ENCODE measurements at regions not wholly inside any gene's neighbourhood (a gene's known extent, or its start where the extent isn't known, plus 50 kb on each side); places are given as distances from the start of the nearest gene placed in this dataset.
"Not testable (repeated sequence)": the region's sequence is repeated elsewhere in the genome, so short reads cannot be mapped to it uniquely, and the experiment has no call there.

DNA sequence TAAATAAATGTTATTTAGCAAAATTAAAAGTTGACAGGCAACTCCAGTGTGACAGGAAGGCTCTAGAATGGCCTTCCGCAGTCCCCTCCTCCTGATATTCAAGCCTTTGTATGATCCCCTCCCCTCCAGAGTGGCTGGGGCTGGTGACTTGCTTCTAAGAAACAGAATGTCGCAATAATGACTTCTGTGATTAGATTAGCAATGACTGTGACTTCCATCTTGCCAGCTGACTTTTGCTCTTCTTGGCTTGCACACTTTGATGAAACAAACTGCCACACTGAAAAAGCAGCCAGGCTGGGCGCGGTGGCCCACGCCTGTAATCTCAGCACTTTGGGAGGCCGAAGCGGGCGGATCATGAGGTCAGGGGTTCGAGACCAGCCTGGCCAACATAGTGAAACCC lies 106.5 kb upstream of the LARP1 start:
- TF ChIP-seq POLR2A (IDR thresholded peaks at IDR 0.05; ENCODE audit: low read depth, low read length) (no peak), TAF1 (IDR thresholded peaks at IDR 0.05; ENCODE audit: borderline replicate concordance, low read depth, low read length) (no peak), POLR2AphosphoS5 (IDR thresholded peaks at IDR 0.05; ENCODE audit: low read depth, low read length) (no peak)
- no peak for DNase-seq (ENCODE audit: insufficient read length)
- no peak for FAIRE-seq

DNA sequence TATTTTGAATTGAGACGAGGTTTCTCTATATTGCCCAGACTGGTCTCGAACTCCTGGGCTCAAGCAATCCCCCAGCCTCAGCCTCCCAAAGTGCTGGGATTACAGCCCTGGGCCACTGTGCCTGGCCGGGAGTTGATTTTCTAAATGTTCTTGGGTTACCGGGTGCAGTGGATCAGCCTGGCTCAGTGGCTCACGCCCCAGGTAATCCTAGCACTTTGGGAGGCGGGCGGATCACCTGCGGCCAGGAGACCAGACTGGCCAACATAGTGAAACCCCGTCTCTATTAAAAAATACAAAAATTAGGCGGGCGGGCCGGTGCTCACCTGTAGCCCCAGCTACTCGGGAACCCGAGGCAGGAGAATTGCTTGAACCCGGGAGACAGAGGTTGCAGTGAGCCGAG lies 106.9 kb upstream of the LARP1 start:
- no peak for DNase-seq (ENCODE audit: insufficient read length)
- TF ChIP-seq POLR2A (IDR thresholded peaks at IDR 0.05; ENCODE audit: low read depth, low read length) (no peak), TAF1 (IDR thresholded peaks at IDR 0.05; ENCODE audit: borderline replicate concordance, low read depth, low read length) (no peak), POLR2AphosphoS5 (IDR thresholded peaks at IDR 0.05; ENCODE audit: low read depth, low read length) (no peak)
- FAIRE-seq, result no peak

DNA sequence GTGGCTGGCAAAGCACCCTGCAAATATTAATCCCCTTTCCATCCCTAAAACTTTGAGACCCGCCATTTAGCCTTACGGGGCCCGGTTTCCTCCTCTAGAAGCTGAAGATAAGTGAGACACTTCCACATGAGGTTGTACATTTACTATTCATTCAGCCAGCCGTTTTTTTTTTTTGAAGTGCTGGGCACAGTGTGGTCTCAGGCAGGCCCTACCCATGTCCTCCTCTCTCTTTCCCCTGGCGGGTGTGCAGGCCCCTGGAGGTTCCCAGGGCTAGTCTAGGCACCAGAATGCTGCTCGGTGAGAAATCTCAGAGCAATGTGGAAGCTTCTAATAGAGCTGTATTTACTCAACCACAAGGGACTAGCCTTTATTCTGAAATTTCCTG lies 107.4 kb upstream of the LARP1 start:
- DNase-seq (ENCODE audit: insufficient read length), result no peak
- FAIRE-seq, result no peak
- TF ChIP-seq TAF1 (IDR thresholded peaks at IDR 0.05; ENCODE audit: borderline replicate concordance, low read depth, low read length) (no peak), POLR2A (IDR thresholded peaks at IDR 0.05; ENCODE audit: low read depth, low read length) (no peak), POLR2AphosphoS5 (IDR thresholded peaks at IDR 0.05; ENCODE audit: low read depth, low read length) (no peak)

DNA sequence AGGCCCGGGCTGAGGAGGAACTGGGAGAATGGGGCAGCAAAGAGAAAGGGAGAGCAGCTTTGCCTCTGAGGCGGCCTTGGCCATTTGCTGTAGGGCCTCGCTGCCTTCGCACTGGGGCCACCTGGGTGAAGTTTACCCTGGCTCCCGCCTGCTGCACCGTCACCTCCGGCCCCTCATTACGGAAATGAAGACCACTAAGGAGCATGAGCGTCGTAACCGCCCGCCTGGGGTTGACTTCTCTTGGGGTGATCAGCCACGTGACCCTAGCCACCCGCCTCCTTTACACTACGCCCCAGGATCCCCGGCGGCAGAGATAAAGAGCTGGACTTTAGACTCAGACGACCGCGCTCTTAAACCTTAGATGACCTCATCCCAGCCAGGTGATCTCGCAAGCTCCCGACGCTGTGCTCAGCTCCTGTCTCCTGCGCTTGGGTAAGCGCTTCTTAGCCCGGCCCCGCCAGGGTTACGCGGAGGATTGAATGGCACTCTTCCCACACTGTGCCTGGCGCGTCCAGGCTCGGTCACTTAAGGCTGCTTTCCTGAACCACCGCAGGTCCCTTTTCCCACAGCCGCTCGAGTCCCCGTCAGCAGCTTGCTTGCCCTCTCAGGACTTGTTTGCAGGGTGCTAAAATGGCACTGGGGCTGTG lies 107.9 kb upstream of the LARP1 start:
- DNase-seq (ENCODE audit: insufficient read length), result peak; percentile 46
- FAIRE-seq, result peak; percentile 61
- TF ChIP-seq POLR2AphosphoS5 (IDR thresholded peaks at IDR 0.05; ENCODE audit: low read depth, low read length), result no peak
- no peak for TF ChIP-seq TAF1 (IDR thresholded peaks at IDR 0.05; ENCODE audit: borderline replicate concordance, low read depth, low read length)
- no peak for TF ChIP-seq POLR2A (IDR thresholded peaks at IDR 0.05; ENCODE audit: low read depth, low read length)

DNA sequence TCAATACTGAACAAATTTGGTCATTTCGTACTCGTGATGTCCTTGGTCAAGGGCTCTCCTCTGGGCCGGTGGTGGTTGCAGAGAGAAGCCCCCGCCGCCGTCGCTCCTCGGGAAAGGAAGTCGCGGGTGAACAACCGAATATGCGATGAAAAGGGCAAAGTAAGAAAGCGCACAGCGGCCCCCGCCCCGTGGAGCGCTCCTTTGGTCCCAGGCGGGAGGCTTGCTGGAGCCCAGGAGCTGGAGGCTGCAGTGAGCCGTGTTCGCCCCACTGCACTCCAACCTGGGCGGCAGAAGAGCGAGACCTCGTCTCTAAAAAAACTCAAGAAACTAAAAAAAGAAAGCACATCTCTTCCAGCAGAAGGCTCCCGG lies 108.4 kb upstream of the LARP1 start:
- FAIRE-seq (no peak), DNase-seq (ENCODE audit: insufficient read length) (no peak)

DNA sequence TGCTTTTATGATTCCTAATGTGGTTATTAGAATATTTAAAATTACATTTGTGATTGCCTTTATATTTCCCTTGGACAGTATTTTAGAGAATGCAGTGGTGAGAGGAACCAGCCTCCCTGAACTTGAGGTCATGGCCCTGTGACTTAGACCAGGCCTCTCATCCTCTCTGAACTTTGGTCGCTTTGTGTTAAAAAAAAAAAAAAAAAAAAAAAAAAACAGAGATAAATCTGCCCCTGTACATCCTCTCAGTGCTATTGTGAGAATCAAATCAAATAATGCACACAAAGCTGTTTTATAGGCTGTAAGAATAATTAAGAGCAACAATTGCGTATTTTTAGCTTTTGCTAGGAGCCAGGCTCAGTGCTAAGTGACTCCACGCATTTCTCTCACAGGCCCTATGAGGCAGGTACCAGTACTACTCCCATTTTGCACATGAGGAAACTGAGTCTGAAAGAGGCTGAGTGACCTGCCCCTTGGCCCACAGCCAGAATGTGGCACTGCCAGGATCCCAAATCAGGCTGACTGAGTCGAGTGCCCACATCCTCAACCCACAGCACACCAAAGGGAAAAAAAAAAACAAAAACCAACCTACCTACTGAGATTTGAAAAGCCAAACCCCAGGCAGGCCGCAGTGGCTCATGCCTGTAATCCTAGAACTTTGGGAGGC lies 110.3 kb upstream of the LARP1 start:
- DNase-seq (ENCODE audit: insufficient read length) (no peak), FAIRE-seq (no peak)
- TF ChIP-seq TAF1 (IDR thresholded peaks at IDR 0.05; ENCODE audit: borderline replicate concordance, low read depth, low read length), result no peak
- TF ChIP-seq POLR2AphosphoS5 (IDR thresholded peaks at IDR 0.05; ENCODE audit: low read depth, low read length), result no peak
- no peak for TF ChIP-seq POLR2A (IDR thresholded peaks at IDR 0.05; ENCODE audit: low read depth, low read length)

More for the DNA sequence above, 108.4 kb upstream of the LARP1 start:
- TF ChIP-seq TAF1 (IDR thresholded peaks at IDR 0.05; ENCODE audit: borderline replicate concordance, low read depth, low read length) (no peak), POLR2A (IDR thresholded peaks at IDR 0.05; ENCODE audit: low read depth, low read length) (no peak), POLR2AphosphoS5 (IDR thresholded peaks at IDR 0.05; ENCODE audit: low read depth, low read length) (no peak)

DNA sequence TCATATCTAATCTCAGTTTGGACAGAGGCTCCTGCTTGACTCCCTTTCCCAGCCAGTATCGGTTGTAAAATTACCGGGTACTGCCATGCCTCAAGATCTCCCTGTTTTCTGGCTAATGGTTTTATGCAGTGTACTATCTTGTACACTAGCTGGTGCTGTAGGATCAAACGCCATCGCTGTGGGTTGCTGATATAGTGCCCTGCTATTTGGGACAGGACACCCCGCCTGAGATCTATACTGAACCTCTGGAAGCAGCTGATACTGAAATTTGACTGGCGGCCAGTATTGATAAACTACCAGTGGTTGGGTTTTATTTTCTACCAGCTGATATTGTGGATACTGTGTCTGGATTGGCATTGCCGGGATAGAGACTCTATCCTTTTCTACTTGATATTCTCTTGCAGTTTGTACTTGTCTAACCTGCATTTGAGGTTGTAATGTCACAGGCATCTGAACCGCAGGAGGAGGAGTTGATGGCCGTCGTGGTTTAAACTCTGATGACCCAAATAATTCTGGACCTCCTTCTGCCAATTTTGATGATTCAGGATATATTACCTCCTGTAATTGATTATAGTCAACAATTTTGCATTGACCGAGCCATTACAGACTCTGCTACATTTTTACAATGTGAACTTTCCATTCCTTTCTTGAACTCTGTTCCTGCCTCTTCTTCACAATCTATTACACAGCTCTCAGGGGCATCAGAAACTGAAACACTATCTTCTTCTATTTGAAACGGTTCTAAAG lies 112.5 kb upstream of the LARP1 start:
- DNase-seq (ENCODE audit: insufficient read length), result no peak
- FAIRE-seq, result no peak
- TF ChIP-seq POLR2A (IDR thresholded peaks at IDR 0.05; ENCODE audit: low read depth, low read length), result no peak
- TF ChIP-seq TAF1 (IDR thresholded peaks at IDR 0.05; ENCODE audit: borderline replicate concordance, low read depth, low read length), result no peak
- no peak for TF ChIP-seq POLR2AphosphoS5 (IDR thresholded peaks at IDR 0.05; ENCODE audit: low read depth, low read length)

DNA sequence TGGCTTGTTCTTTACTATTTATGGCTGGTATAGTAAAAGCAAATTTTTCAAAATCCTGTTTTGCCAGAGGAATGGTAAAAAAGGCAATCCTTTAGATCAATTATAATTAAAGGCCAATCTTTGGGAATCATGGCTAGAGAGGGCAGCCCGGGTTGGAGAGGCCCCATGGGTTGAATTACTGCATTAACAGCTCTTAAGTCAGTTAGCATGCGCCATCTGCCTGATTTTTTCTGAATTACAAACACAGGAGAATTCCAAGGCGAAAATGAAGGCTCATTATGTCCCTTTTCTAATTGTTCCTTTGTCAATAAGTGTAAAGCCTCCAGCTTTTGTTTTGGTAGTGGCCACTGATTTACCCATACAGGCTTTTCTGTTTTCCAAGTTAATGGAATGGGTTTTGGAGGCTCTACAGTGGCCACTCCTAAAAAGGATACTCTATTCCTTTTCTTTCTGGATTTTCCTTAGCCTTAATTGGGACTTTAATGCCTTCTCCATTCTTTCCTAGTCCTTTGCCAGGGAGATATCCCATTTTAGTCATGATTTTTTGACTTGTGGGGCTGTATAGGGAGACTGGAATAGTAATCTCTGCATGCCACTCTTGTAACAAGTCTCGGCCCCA lies 114.9 kb upstream of the LARP1 start:
- DNase-seq (ENCODE audit: insufficient read length); FAIRE-seq: not testable (repeated sequence)

DNA sequence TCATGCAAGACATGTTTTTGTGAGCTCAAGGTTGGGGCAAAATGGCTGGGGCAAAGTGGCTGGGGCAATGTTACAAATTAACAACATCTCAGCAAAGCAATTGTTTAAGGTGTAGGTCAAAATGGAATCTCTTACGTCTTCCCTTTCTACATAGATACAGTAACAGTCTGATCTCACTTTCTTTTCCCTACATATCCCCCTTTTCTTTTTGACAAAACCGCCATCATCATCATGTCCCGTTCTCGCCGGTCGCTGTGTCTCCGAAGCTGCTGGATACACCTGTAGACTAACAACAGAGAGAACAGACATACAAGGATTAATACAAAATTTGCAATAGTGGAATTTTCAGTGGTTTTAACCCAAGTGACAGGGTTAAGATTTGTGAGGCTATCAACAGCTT lies 118.4 kb upstream of the LARP1 start:
- FAIRE-seq; DNase-seq (ENCODE audit: insufficient read length): not testable (repeated sequence)

DNA sequence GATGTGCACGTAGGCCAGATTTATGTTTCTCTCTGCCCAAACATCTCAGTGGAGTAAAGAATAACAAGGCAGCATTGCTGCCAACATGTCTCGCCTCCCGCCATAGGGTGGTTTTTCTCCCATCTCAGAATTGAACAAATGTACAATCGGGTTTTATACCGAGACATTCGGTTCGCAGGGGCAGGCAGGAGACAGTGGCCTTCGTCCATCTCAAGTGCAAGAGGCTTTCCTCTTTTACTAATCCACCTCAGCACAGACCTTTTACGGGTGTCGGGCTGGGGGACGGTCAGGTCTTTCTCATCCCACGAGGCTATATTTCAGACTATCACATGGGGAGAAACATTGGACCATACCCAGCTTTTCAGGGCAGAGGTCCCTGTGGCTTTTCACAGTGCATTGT lies 118.9 kb upstream of the LARP1 start:
- FAIRE-seq; DNase-seq (ENCODE audit: insufficient read length): not testable (repeated sequence)

DNA sequence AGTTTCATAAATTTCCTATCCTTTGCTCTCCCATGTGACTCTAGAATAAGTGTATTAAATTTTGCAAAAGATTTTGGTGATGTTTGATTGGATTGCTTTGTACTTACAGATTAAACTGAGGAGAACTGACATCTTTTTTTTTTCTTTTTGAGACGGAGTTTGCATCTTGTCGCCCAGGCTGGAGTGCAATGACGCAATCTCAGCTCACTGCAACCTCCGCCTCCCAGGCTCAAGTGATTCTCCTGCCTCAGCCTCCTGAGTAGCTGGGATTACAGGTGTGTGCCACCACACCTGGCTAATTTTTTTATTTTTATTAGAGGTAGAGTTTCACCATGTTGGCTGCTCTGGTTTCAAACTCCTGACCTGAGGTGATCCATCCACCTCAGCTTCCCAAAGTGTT lies 121.4 kb upstream of the LARP1 start:
- not testable (repeated sequence) for FAIRE-seq; DNase-seq (ENCODE audit: insufficient read length)

DNA sequence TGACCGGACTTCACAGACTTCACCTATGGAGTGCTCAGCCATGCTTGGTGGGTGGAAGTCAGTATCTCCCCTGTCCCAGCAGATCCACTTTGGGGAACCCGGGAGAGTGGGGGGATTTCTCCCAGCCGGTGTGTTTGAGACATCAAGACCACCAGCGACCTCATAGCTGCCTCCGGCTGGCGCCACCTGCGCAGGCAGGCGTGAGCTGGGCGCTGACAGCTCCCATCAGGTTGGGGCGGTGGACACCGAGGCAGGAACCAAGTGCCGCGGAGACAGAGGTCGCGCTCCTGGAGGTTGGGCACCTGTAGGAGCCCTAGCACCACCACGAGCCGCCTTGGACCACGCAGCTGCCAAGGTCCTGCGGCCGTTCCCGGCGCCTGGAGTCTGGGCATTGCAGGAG lies 124.0 kb upstream of the LARP1 start:
- no peak for DNase-seq (ENCODE audit: insufficient read length)
- TF ChIP-seq POLR2AphosphoS5 (IDR thresholded peaks at IDR 0.05; ENCODE audit: low read depth, low read length), result no peak
- TF ChIP-seq TAF1 (IDR thresholded peaks at IDR 0.05; ENCODE audit: borderline replicate concordance, low read depth, low read length), result no peak
- TF ChIP-seq POLR2A (IDR thresholded peaks at IDR 0.05; ENCODE audit: low read depth, low read length), result no peak
- no peak for FAIRE-seq

Data from GM12892 (cell line).